HG03066 (cell line): ENCODE measurements at regions not wholly inside any gene's neighbourhood (a gene's known extent, or its start where the extent isn't known, plus 50 kb on each side); places are given as distances from the start of the nearest gene placed in this dataset.

Experiments used
- ATAC-seq: cut with Tn5 transposase; IDR thresholded peaks from one replicate; pipeline ENCODE4 v1.9.1; 2021; ENCODE audit warnings: low read depth; ENCODE audit not compliant: unreplicated experiment

GRCh38 chr1:96329121-96329520 lies 392.5 kb upstream of the PTBP2 start:
- ATAC-seq = no peak

DNA sequence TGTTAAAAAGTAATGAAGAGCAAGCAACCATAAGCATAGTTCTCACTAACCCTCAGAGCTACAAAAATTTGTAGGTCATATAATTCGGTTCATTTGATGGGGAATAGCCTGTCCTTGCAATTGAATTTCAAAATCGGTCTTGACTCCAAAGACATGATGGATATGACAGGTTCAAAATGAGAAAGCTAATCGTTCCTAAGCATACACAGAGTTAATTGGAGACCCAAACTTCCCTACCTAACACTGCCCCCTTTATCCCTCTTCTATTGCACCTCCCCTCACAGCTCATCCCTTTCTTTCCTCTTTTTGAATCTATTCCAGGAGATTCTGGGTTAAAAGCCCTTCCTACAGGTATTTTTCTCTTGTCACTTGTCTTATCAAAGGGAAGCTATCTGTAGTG lies 390.0 kb upstream of the PTBP2 start:
- ATAC-seq = no peak

DNA sequence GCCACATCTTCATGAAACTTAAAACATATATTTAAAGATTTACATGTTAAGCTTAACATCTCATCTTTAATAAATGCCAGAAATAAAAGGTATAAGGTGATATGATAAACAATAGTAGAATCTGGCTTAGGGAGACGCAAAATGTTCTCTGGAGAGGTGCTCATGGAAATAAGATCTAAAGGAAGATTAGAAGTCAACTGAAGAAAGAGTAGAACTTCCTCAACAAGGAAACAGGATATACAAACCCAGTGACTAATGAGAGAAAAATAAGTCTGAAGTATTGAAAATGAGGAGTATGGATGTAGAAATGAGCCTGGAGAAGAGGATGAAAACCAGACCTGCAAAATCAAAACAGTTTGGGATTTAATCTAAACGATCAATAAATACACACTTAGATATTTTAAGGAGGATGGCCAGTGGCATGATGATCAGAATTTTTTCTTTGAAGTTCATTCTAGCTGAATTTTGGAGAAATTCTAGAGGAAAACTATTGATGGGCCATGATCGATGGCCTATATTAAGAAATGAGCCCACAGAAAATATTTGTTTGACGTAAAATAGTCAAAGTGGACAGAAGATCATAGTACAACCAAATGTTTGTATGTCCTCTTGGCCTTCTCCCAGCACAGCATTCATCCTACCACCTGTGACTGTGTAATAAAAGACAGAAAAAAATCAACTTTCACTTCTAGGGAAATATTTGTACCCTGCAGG lies 387.9 kb upstream of the PTBP2 start:
- no peak for ATAC-seq

GRCh38 chr1:96334236-96334557 lies 387.4 kb upstream of the PTBP2 start:
- no peak for ATAC-seq

DNA sequence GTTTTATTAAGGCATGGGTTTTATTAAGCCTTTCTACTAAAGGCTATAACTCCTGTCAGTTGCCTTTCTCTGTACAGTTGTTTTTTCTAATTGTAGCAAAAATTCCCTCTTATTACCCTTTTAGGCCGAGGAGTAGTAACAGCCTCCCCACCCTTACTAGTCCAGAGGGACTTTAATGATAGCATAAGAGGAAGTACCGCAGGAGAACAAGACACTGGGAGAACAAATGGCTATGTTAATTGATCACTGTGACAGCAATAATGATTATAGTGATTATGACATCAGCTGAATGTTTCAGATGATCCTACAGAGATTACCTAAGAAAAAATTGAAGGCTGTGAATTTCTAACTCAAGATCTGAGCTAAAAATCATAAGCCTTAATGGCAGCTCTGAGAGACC lies 383.0 kb upstream of the PTBP2 start:
- no peak for ATAC-seq

GRCh38 chr1:96340686-96341085 lies 380.9 kb upstream of the PTBP2 start:
- ATAC-seq = no peak

DNA sequence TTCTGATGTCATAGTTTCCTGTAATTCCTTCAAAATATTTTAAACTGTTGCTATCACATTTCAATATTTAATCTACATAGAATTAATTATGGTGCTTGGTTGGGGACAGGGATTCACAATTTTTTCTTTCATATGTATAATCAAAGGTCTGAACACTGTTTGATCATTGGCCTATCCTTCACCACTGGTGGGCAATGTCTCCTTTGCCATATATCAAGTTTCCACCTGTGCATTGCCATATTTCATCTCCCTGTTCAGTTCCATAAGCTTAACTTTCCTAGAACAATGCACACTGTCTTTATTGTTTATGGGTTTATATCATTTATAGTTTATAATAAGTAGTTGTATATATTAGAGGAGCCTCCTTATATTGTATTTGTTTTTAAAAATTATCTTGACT lies 374.9 kb upstream of the PTBP2 start:
- no peak for ATAC-seq

GRCh38 chr1:96349896-96350295 lies 371.7 kb upstream of the PTBP2 start:
- ATAC-seq = no peak

GRCh38 chr1:96352733-96353132 lies 368.9 kb upstream of the PTBP2 start:
- no peak for ATAC-seq

- no peak for ATAC-seq
Observed at GRCh38 chr1:96355521-96355920, 366.1 kb upstream of the PTBP2 start.

DNA sequence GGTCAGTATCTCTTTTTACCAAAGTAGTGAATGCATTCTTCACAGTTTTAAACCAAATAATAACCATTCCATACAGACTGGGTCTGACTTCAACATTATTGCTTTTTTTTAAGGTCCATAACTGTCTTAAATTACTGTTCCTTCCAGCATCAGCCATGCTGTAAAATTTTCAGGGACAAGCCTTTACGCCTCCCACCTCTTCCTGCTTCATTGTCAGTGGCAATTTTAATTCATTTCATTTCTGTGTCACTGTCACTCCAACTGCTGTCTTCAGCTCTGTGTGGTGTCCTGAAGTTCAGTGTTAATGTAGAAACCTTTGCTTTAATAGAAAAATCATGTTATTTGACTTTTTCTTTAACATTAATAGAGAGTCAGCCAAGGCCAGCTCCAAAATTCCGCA lies 365.6 kb upstream of the PTBP2 start:
- ATAC-seq = no peak

GRCh38 chr1:96357141-96357765 lies 364.3 kb upstream of the PTBP2 start:
- ATAC-seq = no peak

- no peak for ATAC-seq
Observed at GRCh38 chr1:96358057-96358456, 363.5 kb upstream of the PTBP2 start.

- no peak for ATAC-seq
Observed at GRCh38 chr1:96360036-96360795, 361.4 kb upstream of the PTBP2 start.

GRCh38 chr1:96361271-96361856 lies 360.2 kb upstream of the PTBP2 start:
- no peak for ATAC-seq

GRCh38 chr1:96361961-96362360 lies 359.6 kb upstream of the PTBP2 start:
- no peak for ATAC-seq

GRCh38 chr1:96362623-96363022 lies 359.0 kb upstream of the PTBP2 start:
- ATAC-seq = peak; percentile 49

DNA sequence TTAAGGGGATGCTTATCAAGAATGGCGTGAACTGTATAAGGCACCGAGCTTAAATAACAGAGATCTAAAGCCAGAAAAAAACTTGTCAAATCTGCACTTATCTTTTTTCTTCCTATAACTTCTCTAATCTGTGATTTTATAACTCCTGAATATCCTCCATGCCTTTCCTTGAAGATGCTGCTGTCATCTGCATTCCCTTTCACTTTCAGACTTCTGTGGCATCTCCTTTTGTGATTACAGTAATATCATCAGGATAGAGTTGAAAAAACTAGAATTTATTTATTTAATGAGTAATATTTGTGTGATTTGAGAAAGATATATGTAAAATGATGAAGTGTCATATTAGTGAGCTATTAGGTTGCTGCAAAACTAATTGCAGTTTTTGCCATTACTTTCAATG lies 357.8 kb upstream of the PTBP2 start:
- ATAC-seq = no peak

GRCh38 chr1:96364576-96364975 lies 357.0 kb upstream of the PTBP2 start:
- ATAC-seq = no peak

- no peak for ATAC-seq
Observed at GRCh38 chr1:96365076-96365475, 356.5 kb upstream of the PTBP2 start.

- no peak for ATAC-seq
Observed at GRCh38 chr1:96365596-96366390, 355.8 kb upstream of the PTBP2 start.
